Mammary epithelial cell (primary cell): ENCODE measurements at regions not wholly inside any gene's neighbourhood (a gene's known extent, or its start where the extent isn't known, plus 50 kb on each side); places are given as distances from the start of the nearest gene placed in this dataset.

Experiments used
- EZH2 ChIP-seq: IDR thresholded peaks from 2 replicates; pipeline ENCODE4 v1.6.1; 2012; ENCODE audit warnings: low read length, inconsistent platforms, borderline replicate concordance
- TF ChIP-seq, protein P1 (sequence below), 2 donors: IDR thresholded peaks in 1 of 2; conservative IDR thresholded peaks in 1 of 2; 2 replicates each; pipeline ENCODE4 v1.5.1; 2011 to 2012; ENCODE audit warnings: inconsistent platforms in 2 of 2, low read length in 2 of 2, mild to moderate bottlenecking in 2 of 2, control low read depth in 1 of 2, low read depth in 1 of 2; ENCODE audit not compliant: insufficient read depth in 1 of 2; ENCODE audit errors: extremely low read depth in 1 of 2

DNA sequence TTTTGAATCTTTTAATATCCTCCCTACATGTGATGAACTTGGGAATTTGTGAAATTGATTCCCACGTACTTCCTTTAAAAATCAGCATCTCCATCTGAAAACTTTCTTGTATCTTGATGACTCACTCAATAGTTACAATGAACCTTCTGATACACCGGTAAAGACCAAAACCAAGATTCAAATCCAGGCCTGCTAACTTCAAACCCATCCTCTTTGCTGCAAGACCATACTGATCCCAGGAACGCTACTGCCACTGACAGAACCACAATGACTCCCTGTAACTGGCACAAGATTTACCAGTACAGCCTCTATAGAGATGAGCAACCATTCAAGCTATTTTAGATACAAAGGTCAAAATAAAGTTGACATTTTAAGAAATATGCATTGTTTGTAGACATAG, 332.9 kb downstream of the DNAH5 start:
- TF ChIP-seq, protein P1, sequence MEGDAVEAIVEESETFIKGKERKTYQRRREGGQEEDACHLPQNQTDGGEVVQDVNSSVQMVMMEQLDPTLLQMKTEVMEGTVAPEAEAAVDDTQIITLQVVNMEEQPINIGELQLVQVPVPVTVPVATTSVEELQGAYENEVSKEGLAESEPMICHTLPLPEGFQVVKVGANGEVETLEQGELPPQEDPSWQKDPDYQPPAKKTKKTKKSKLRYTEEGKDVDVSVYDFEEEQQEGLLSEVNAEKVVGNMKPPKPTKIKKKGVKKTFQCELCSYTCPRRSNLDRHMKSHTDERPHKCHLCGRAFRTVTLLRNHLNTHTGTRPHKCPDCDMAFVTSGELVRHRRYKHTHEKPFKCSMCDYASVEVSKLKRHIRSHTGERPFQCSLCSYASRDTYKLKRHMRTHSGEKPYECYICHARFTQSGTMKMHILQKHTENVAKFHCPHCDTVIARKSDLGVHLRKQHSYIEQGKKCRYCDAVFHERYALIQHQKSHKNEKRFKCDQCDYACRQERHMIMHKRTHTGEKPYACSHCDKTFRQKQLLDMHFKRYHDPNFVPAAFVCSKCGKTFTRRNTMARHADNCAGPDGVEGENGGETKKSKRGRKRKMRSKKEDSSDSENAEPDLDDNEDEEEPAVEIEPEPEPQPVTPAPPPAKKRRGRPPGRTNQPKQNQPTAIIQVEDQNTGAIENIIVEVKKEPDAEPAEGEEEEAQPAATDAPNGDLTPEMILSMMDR (conservative IDR thresholded peaks at IDR 0.05 in 1 of 2, IDR thresholded peaks at IDR 0.05 in 1 of 2; ENCODE audit: extremely low read depth in 1 of 2, insufficient read depth in 1 of 2, low read depth in 1 of 2, low read length in 2 of 2) = no peak
- TF ChIP-seq EZH2 = no peak
